Osteocyte (in vitro differentiated cells): ENCODE measurements at regions not wholly inside any gene's neighbourhood (a gene's known extent, or its start where the extent isn't known, plus 50 kb on each side); places are given as distances from the start of the nearest gene placed in this dataset.

ENCODE experiments used
- DNase-seq: peaks from one replicate; pipeline ENCODE4 v3.0.0; 2021; ENCODE audit warnings: mixed read lengths; ENCODE audit not compliant: unreplicated experiment; ENCODE audit errors: extremely low spot score
- H3K27ac Mint-ChIP-seq: one replicate; pipeline ENCODE4 v1.8.0; 2021; ENCODE audit warnings: mild to moderate bottlenecking, mixed read lengths; ENCODE audit not compliant: unreplicated experiment
- H3K27me3 Mint-ChIP-seq: one replicate; pipeline ENCODE4 v1.8.0; 2021; ENCODE audit warnings: mixed read lengths; ENCODE audit not compliant: unreplicated experiment
- H3K36me3 Mint-ChIP-seq: one replicate; pipeline ENCODE4 v1.8.0; 2021; ENCODE audit warnings: mixed read lengths; ENCODE audit not compliant: unreplicated experiment
- H3K4me1 Mint-ChIP-seq: one replicate; pipeline ENCODE4 v1.8.0; 2021; ENCODE audit warnings: mixed read lengths; ENCODE audit not compliant: unreplicated experiment
- H3K4me3 Mint-ChIP-seq: one replicate; pipeline ENCODE4 v1.8.0; 2021; ENCODE audit warnings: mild to moderate bottlenecking, moderate library complexity, mixed read lengths; ENCODE audit not compliant: unreplicated experiment
- H3K9me3 Mint-ChIP-seq: one replicate; pipeline ENCODE4 v1.8.0; 2021; ENCODE audit warnings: mixed read lengths; ENCODE audit not compliant: unreplicated experiment
- TF ChIP-seq, protein P1 (sequence below): fragments of 200-600 bp; sonication (generic); IDR thresholded peaks from 2 replicates; pipeline ENCODE4 v1.5.0; 2021; ENCODE audit warnings: antibody characterized with exemption, mild to moderate bottlenecking, moderate library complexity

GRCh38 chr14:42378880-42379279, 772.2 kb downstream of the LRFN5 start:
- Mint-ChIP-seq H3K27ac (no peak overlapping the region), H3K27me3 (no peaks in the 10 kb centered on the region), H3K4me1 (no peaks in the 10 kb centered on the region), H3K36me3 (no peaks in the 10 kb centered on the region), H3K4me3 (no peak overlapping the region), H3K9me3 (no peaks in the 10 kb centered on the region)
- TF ChIP-seq, protein P1, sequence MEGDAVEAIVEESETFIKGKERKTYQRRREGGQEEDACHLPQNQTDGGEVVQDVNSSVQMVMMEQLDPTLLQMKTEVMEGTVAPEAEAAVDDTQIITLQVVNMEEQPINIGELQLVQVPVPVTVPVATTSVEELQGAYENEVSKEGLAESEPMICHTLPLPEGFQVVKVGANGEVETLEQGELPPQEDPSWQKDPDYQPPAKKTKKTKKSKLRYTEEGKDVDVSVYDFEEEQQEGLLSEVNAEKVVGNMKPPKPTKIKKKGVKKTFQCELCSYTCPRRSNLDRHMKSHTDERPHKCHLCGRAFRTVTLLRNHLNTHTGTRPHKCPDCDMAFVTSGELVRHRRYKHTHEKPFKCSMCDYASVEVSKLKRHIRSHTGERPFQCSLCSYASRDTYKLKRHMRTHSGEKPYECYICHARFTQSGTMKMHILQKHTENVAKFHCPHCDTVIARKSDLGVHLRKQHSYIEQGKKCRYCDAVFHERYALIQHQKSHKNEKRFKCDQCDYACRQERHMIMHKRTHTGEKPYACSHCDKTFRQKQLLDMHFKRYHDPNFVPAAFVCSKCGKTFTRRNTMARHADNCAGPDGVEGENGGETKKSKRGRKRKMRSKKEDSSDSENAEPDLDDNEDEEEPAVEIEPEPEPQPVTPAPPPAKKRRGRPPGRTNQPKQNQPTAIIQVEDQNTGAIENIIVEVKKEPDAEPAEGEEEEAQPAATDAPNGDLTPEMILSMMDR: no peak
- no peak for DNase-seq

GRCh38 chr14:42378274-42378673, 771.6 kb downstream of the LRFN5 start:
- DNase-seq: no peak
- Mint-ChIP-seq H3K27me3 (no peaks in the 10 kb centered on the region), H3K36me3 (no peaks in the 10 kb centered on the region), H3K4me1 (no peaks in the 10 kb centered on the region), H3K4me3 (no peak overlapping the region), H3K9me3 (no peaks in the 10 kb centered on the region), H3K27ac (no peak overlapping the region)
- TF ChIP-seq, protein P1: no peak

DNA sequence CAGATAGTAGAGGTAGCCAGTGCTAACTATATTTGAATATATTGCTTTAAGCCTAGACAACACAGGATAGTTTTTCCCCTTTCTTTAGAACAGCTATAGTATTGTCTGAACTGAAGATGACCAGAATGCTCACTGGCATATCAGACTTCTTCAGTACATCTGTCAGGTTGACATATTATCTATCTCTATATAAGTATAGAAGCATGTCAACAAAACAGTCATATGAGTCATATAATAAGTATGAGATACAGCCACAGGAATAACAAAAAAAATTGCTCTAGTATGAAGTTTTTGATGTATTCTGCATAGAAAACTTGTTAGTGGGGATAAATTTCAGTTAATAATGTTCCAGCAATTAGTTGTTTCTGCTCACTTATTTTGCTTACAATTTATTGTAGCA, 767.7 kb downstream of the LRFN5 start:
- Mint-ChIP-seq H3K4me3 (no peak overlapping the region), H3K27ac (no peak overlapping the region), H3K27me3 (no peaks in the 10 kb centered on the region)

DNA sequence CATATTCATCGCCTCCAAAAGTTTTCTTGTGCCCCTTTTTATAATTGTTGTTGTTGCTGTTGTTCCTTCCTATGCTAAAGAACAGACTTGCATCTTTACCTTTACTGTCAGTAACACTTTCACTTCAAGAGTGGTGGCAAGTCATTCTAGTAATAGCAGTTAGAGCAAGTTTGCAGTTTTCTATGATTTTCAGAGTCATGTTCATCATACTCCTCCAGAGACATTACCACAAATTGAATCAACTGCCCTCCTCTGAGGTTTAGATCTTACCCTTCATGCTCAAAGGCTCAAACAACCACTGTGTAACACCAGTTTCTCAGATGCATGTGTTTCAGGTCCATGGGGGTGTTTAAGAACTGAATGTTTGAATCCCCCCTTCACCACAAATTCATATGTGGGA, 763.4 kb downstream of the LRFN5 start:
- no peaks in the 10 kb centered on the region for H3K36me3 Mint-ChIP-seq
- H3K4me1 Mint-ChIP-seq: no peaks in the 10 kb centered on the region
- DNase-seq: no peak
- no peaks in the 10 kb centered on the region for H3K27me3 Mint-ChIP-seq
- TF ChIP-seq, protein P1: no peak
- H3K4me3 Mint-ChIP-seq: no peak overlapping the region
- no peak overlapping the region for H3K27ac Mint-ChIP-seq
- H3K9me3 Mint-ChIP-seq: no peaks in the 10 kb centered on the region

More for the DNA sequence above, 767.7 kb downstream of the LRFN5 start:
- Mint-ChIP-seq H3K4me1 (no peaks in the 10 kb centered on the region), H3K9me3 (no peaks in the 10 kb centered on the region), H3K36me3 (no peaks in the 10 kb centered on the region)
- DNase-seq: no peak
- TF ChIP-seq, protein P1: no peak

GRCh38 chr14:42368234-42368633, 761.6 kb downstream of the LRFN5 start:
- H3K27ac Mint-ChIP-seq: no peak overlapping the region
- no peak overlapping the region for H3K4me3 Mint-ChIP-seq
- no peaks in the 10 kb centered on the region for H3K36me3 Mint-ChIP-seq
- no peaks in the 10 kb centered on the region for H3K9me3 Mint-ChIP-seq
- no peaks in the 10 kb centered on the region for H3K27me3 Mint-ChIP-seq
- DNase-seq: no peak
- TF ChIP-seq, protein P1: no peak
- no peaks in the 10 kb centered on the region for H3K4me1 Mint-ChIP-seq
